ENCODE measurements at regions not wholly inside any gene's neighbourhood (a gene's known extent, or its start where the extent isn't known, plus 50 kb on each side); places are given as distances from the start of the nearest gene placed in this dataset.

DNA sequence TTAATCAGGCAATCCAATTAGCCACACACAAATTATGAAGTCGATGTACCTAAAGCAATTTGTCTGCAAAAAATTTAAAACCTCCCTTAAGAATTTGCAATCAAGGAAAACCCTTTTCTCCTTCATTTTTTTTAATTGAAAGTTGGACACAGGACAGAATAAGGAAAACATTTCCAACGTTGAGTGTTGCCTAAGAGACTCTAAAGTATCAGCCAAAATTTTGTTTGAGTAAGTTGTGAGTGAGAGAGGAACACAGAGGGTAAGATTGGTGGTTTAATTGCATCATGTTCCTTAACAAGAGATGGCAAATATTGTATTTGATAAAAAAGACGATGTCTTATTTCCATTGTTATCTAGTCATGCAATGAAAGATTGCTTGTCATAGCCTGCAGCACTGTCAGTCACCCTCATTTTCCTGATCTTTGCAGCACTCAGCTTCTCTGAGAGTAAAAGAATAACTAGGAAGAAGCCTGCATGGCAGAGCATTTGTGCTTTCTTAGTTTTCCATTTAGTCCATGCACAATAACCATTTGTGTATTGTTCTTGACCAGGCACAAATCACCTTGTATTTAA is 115.5 kb downstream of the ICOS start:
- Mint-ChIP-seq H3K27me3 (peaks cover 6% of the 10 kb centered on the region), H3K27ac (no peak overlapping the region), H3K36me3 (ENCODE audit: low read depth) (no peaks in the 10 kb centered on the region), H3K4me1 (no peaks in the 10 kb centered on the region), H3K4me3 (no peak overlapping the region), H3K9me3 (no peaks in the 10 kb centered on the region)
- ChIA-PET POLR2A (no interaction called here), CTCF (interaction anchor here (1.1 kb wide), 1 partner anchor 28 kb away, joined by 3 read pairs; no protein-coding TSS in a partner anchor)
- ATAC-seq (ENCODE audit: low read depth): no peak
- intact Hi-C loops (cut with micrococcal nuclease): loop anchor here (10.0 kb wide), 1 partner anchor 567 kb away; no protein-coding TSS in a partner anchor
- TF ChIP-seq, protein P1, sequence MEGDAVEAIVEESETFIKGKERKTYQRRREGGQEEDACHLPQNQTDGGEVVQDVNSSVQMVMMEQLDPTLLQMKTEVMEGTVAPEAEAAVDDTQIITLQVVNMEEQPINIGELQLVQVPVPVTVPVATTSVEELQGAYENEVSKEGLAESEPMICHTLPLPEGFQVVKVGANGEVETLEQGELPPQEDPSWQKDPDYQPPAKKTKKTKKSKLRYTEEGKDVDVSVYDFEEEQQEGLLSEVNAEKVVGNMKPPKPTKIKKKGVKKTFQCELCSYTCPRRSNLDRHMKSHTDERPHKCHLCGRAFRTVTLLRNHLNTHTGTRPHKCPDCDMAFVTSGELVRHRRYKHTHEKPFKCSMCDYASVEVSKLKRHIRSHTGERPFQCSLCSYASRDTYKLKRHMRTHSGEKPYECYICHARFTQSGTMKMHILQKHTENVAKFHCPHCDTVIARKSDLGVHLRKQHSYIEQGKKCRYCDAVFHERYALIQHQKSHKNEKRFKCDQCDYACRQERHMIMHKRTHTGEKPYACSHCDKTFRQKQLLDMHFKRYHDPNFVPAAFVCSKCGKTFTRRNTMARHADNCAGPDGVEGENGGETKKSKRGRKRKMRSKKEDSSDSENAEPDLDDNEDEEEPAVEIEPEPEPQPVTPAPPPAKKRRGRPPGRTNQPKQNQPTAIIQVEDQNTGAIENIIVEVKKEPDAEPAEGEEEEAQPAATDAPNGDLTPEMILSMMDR (IDR thresholded peaks at IDR 0.05): no peak
- no peak for DNase-seq

DNA sequence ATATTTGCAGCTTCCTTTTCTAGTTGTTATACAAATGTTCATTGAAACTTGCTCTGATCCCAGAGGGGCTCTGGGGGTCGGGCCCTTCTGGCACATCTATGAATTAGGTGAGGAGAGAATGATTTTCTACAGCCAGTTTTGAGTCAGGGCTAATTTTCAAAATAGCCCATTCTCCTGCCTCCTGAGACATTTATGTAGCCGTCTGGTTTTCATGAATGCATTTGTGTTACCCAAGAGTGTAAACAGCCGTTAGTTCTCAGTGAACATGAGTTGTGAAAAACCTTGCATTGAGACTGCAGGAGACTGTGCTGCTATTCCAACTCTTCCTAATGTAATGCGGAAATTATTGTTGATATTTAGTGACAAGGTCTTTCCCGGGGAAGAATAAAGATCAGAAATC is 122.5 kb downstream of the ICOS start:
- Mint-ChIP-seq H3K4me3 (no peak overlapping the region), H3K9me3 (no peaks in the 10 kb centered on the region), H3K4me1 (no peaks in the 10 kb centered on the region), H3K27ac (no peak overlapping the region), H3K36me3 (ENCODE audit: low read depth) (no peaks in the 10 kb centered on the region), H3K27me3 (no peaks in the 10 kb centered on the region)
- intact Hi-C loops (cut with micrococcal nuclease): loop anchor here (10.0 kb wide), 1 partner anchor 574 kb away; no protein-coding TSS in a partner anchor
- DNase-seq (no peak), ATAC-seq (ENCODE audit: low read depth) (no peak)
- TF ChIP-seq, protein P1 (IDR thresholded peaks at IDR 0.05): no peak
- ChIA-PET CTCF (no interaction called here), POLR2A (no interaction called here)

GRCh38 chr2:204060841-204061240 is 124.3 kb downstream of the ICOS start:
- CTCF ChIA-PET: no interaction called here
- ATAC-seq (ENCODE audit: low read depth): no peak
- Mint-ChIP-seq H3K27ac (no peak overlapping the region), H3K36me3 (ENCODE audit: low read depth) (no peaks in the 10 kb centered on the region), H3K27me3 (no peaks in the 10 kb centered on the region), H3K9me3 (no peaks in the 10 kb centered on the region), H3K4me1 (no peaks in the 10 kb centered on the region), H3K4me3 (no peak overlapping the region)
- POLR2A ChIA-PET: no interaction called here
- TF ChIP-seq, protein P1 (IDR thresholded peaks at IDR 0.05): no peak
- intact Hi-C loops (cut with micrococcal nuclease): no loop called here
- DNase-seq: no peak

- intact Hi-C loops (cut with micrococcal nuclease): no loop called here
- H3K4me3 Mint-ChIP-seq: no peak overlapping the region
- H3K27ac Mint-ChIP-seq: no peak overlapping the region
- no peaks in the 10 kb centered on the region for H3K4me1 Mint-ChIP-seq
- no peaks in the 10 kb centered on the region for H3K36me3 Mint-ChIP-seq (ENCODE audit: low read depth)
- TF ChIP-seq, protein P1 (IDR thresholded peaks at IDR 0.05): no peak
- ATAC-seq (ENCODE audit: low read depth) (no peak), DNase-seq (no peak)
- POLR2A ChIA-PET: no interaction called here
- H3K27me3 Mint-ChIP-seq: no peaks in the 10 kb centered on the region
- CTCF ChIA-PET: no interaction called here
- no peaks in the 10 kb centered on the region for H3K9me3 Mint-ChIP-seq
Observed at GRCh38 chr2:204061241-204061640, 124.7 kb downstream of the ICOS start.

- ChIA-PET POLR2A (no interaction called here), CTCF (no interaction called here)
- TF ChIP-seq, protein P1 (IDR thresholded peaks at IDR 0.05): no peak
- H3K4me3 Mint-ChIP-seq: no peak overlapping the region
- intact Hi-C loops (cut with micrococcal nuclease): no loop called here
- H3K4me1 Mint-ChIP-seq: no peaks in the 10 kb centered on the region
- DNase-seq (no peak), ATAC-seq (ENCODE audit: low read depth) (no peak)
- no peak overlapping the region for H3K27ac Mint-ChIP-seq
- no peaks in the 10 kb centered on the region for H3K36me3 Mint-ChIP-seq (ENCODE audit: low read depth)
- H3K27me3 Mint-ChIP-seq: peaks cover 2% of the 10 kb centered on the region
- H3K9me3 Mint-ChIP-seq: no peaks in the 10 kb centered on the region
Observed at GRCh38 chr2:204064119-204064518, 127.6 kb downstream of the ICOS start.
